Effector memory CD4-positive, alpha-beta T cell (primary cell): ENCODE measurements at regions not wholly inside any gene's neighbourhood (a gene's known extent, or its start where the extent isn't known, plus 50 kb on each side); places are given as distances from the start of the nearest gene placed in this dataset.

Experiments
- DNase-seq, 3 donors: peaks; one replicate each; pipeline ENCODE4 v3.0.0-alpha.2; 2020
- H3K27ac ChIP-seq: 2 replicates; pipeline ENCODE4 v1.7.0; 2013; ENCODE audit warnings: mild to moderate bottlenecking, low read length, moderate library complexity; ENCODE audit not compliant: insufficient read depth, poor library complexity, severe bottlenecking
- H3K27me3 ChIP-seq: replicated peaks from 2 replicates; pipeline ENCODE4 v1.7.0; 2013; ENCODE audit warnings: mild to moderate bottlenecking, low read length; ENCODE audit not compliant: insufficient read depth, control insufficient read depth, poor library complexity, severe bottlenecking
- H3K36me3 ChIP-seq: 2 replicates; pipeline ENCODE4 v1.7.0; 2013; ENCODE audit warnings: mild to moderate bottlenecking, low read length, moderate library complexity; ENCODE audit not compliant: control insufficient read depth, insufficient read depth
- H3K4me1 ChIP-seq: 2 replicates; pipeline ENCODE4 v1.7.0; 2013; ENCODE audit warnings: low read length, mild to moderate bottlenecking; ENCODE audit not compliant: control insufficient read depth, insufficient read depth, poor library complexity, severe bottlenecking
- H3K4me3 ChIP-seq: 2 replicates; pipeline ENCODE4 v1.7.0; 2013; ENCODE audit warnings: low read length, low read depth, mild to moderate bottlenecking; ENCODE audit not compliant: insufficient read depth, poor library complexity, severe bottlenecking
- H3K9me3 ChIP-seq: 2 replicates; pipeline ENCODE4 v1.7.0; 2013; ENCODE audit warnings: mild to moderate bottlenecking, low read length, moderate library complexity; ENCODE audit not compliant: control insufficient read depth

DNA sequence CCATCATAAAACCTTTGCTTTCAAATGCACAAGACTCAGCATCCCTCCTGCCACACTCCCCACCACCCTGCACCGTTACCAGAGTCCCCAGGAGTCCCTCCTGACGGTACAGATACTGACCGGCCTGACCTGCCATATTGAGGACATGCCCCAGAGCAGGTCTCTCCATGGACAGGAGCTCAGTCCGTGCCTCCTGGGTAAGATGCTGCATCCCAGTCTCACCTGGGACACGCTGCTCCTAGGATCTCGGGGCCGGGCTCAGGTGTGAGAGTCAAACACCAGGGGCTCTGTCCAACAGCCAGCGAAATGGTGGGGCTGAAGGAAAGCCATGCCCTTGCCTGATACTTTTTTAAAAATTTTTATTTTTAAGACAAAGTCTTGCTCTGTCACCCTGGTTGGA is 328.3 kb downstream of the SHANK2 start:
- Histone ChIP-seq H3K36me3 (no peaks in the 10 kb centered on the region), H3K27me3 (no peaks in the 10 kb centered on the region), H3K27ac (no peak overlapping the region), H3K9me3 (no peaks in the 10 kb centered on the region), H3K4me3 (no peak overlapping the region), H3K4me1 (no peaks in the 10 kb centered on the region)
- no peak for DNase-seq

DNA sequence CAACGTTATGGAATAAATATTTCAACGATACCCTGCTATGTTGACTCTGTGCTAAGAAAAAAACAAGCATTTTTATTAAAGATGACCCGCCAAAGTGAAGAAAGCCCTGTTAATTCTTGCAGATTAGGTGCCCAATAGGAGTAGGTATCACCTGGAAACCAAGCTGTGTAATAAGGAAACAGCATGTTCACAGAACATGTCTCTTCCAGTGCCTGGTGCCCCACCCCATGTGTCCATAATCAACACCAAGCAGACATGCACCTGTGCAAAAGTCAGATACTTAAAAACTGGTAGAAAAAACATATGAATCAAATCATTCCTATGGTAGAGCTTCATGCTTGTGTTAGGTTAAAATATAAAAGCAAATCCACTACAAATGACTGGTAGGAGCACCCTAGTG is 327.1 kb downstream of the SHANK2 start:
- Histone ChIP-seq H3K27ac (no peak overlapping the region), H3K9me3 (no peaks in the 10 kb centered on the region), H3K4me1 (no peaks in the 10 kb centered on the region), H3K27me3 (no peaks in the 10 kb centered on the region), H3K36me3 (no peaks in the 10 kb centered on the region), H3K4me3 (no peak overlapping the region)
- no peak for DNase-seq

DNA sequence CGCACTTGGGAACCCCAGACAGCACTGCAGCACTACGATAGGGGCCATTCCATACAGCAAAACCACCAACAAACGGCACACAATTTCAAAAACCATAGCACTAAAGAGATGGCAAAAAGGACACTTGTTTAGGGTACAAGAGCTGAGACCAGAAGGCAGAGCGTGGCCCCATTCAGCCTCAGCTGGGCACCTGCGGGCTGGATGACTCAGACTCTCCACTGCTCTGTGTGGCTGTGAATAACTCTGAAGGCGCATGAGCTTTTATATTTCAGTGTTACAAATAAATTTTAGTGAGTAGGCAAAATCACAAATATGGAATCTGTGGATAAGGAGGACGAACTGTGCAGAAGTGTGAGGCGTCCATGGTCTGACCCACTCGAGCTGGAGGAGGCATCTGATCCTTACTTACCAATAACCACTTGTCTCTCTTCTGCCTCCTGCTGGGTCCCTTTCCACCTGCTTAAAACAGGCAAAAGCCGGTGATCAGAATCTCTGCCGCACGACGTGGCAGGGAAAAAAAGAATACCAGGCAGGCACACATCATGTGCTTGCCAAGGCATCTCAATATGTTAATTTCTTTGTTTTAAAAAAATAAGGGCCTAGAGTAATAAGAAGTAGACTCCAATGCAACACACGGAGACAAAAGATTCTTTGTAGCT is 325.7 kb downstream of the SHANK2 start:
- no peaks in the 10 kb centered on the region for H3K4me1 ChIP-seq
- no peaks in the 10 kb centered on the region for H3K27me3 ChIP-seq
- no peaks in the 10 kb centered on the region for H3K9me3 ChIP-seq
- no peak overlapping the region for H3K27ac ChIP-seq
- H3K4me3 ChIP-seq: no peak overlapping the region
- no peak for DNase-seq
- no peaks in the 10 kb centered on the region for H3K36me3 ChIP-seq

DNA sequence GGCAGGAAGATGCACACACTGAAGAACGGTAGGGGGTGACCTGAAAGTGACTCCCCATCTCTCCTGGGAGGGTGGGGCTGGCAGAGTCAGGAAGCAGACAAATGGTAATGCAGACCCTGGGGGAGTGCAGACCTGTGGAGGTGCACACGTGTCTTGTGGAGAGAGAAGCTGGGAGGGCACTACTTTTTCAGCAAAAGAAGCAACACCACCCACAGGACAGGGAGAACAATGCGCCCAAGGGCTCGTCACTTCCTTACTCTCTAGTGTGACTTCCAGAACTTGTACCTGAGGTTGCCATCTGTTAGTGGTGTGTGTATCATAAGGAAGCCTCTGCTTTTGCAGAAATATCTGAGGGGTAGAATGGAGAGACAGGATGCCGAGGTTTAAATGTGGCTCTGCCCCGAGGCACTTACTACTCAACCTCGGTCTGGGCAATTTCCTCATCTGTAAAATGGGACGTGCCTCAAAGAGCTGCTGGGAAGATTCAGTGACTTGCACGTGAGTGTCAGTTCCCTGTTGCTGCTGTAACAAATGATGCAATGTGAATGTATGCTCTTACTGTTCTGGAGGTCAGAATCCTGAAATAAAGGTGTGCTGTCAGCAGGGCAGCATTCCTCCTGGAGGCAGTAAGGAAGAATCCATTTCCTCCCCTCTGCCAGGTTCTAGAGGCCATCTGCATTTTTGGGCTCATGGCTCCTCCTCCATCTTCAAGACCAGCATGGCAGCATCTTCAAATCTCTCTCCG is 323.4 kb downstream of the SHANK2 start:
- Histone ChIP-seq H3K9me3 (no peaks in the 10 kb centered on the region), H3K27me3 (no peaks in the 10 kb centered on the region), H3K4me3 (no peak overlapping the region), H3K27ac (no peak overlapping the region), H3K4me1 (no peaks in the 10 kb centered on the region), H3K36me3 (no peaks in the 10 kb centered on the region)
- no peak for DNase-seq

DNA sequence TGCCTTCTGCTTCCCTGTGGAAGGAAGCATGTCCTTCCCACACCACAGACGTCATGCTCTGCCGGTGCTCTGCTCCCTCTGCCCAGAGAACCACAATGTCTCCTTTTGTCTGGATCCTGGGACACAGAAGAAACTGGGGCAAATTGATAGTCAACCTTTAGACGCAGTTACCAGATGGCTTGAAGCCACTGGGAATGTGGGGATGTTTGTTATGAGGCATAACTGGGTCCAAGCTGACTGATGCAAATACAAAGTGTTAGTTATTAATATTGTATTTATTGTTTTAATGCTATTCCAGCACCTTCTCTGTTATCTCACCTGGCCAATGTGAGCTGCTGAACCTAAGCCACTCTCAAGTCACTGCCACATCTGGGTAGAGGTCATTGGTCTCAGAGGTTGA is 322.2 kb downstream of the SHANK2 start:
- H3K27me3 ChIP-seq: no peaks in the 10 kb centered on the region
- no peak overlapping the region for H3K27ac ChIP-seq
- no peak for DNase-seq
- no peak overlapping the region for H3K4me3 ChIP-seq
- no peaks in the 10 kb centered on the region for H3K36me3 ChIP-seq
- H3K9me3 ChIP-seq: no peaks in the 10 kb centered on the region
- H3K4me1 ChIP-seq: no peaks in the 10 kb centered on the region

DNA sequence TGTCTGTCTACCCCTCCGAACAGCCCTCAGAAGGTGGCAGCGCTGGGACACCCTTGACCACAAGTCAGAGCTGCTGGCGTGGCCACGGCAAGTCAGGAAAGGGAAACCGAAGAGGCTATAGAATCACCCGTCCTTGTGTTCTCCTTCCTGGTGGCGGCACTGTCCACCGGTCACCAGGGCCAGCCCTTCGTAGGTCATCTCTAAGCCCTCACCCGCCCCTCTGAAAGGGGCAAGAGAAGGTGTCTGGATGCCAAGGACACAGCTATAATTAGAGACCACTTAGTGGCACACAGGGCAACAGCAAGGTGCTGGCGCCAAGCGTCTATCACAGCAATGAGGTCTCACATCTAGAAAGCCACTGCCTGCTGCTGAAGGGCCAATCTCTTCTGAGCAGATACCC is 320.9 kb downstream of the SHANK2 start:
- H3K4me1 ChIP-seq: no peaks in the 10 kb centered on the region
- no peaks in the 10 kb centered on the region for H3K36me3 ChIP-seq
- H3K27me3 ChIP-seq: no peaks in the 10 kb centered on the region
- H3K27ac ChIP-seq: no peak overlapping the region
- no peak overlapping the region for H3K4me3 ChIP-seq
- H3K9me3 ChIP-seq: no peaks in the 10 kb centered on the region
- no peak for DNase-seq

DNA sequence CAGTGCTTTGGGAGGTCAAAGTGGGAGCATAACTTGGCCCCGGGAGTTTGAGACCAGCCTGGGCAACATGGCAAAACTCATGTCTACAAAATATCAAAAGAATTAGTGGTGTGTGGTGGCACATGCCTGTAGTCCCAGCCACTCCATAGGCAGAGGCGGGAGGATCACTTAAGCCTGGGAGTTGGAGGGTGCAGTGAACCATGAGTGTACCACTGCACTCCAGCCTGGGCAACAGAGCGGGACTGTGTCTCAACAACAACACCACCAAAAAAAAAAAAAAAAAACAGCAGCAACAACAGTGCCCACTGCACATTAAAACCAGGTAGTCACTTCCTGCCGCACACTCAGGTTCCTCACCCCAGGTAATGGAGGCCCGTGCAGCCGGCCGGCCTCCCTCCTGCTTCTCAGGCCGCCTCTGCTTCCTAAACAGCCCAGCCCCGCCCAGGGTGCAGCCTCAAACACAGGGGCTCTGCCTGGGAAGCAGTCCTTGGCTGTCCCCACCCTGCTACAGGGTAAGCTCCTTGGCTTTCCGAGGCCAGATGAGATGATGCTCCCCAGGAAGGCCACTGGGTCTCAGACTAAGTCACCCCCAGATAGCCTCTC is 318.3 kb downstream of the SHANK2 start:
- no peak for DNase-seq
- no peaks in the 10 kb centered on the region for H3K4me1 ChIP-seq
- no peaks in the 10 kb centered on the region for H3K36me3 ChIP-seq
- H3K27me3 ChIP-seq: no peaks in the 10 kb centered on the region
- no peak overlapping the region for H3K27ac ChIP-seq
- no peak overlapping the region for H3K4me3 ChIP-seq
- H3K9me3 ChIP-seq: no peaks in the 10 kb centered on the region

DNA sequence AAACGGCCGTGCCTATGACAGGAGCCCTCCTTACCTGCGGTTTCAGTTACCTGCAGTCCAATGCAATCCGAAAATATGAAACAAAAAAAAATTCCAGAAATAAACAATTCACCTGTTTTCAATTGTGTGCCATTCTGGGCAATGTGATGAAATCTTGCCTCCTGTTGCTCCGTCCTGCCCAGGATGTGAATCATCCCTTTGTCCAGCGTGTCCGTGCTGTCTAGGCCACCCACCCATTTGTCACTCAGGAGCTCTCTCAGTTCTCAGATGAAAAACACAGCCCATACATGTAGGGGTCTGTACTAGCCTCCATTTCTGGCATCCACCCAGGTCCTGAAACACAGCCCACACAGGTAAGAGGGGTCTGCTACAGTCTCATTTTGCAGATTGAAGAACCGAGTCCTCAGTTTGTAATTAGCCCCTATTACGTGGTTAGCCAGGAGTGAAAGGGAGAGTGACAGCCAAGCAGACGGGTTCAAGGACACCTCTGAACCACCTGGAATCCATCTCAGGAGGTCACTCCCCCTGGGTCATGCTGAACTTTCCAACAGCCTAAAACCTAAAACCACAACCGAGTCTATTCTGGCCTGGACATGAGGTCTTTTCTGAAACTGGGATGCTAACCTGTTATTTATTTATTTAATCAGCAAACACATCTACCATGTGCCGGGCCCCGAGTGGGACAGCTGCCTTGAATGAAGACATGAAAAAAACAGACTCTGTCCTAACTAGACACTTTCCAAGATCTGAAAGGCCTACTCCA is 317.2 kb downstream of the SHANK2 start:
- Histone ChIP-seq H3K36me3 (no peaks in the 10 kb centered on the region), H3K4me1 (no peaks in the 10 kb centered on the region), H3K27ac (no peak overlapping the region), H3K9me3 (no peaks in the 10 kb centered on the region), H3K27me3 (no peaks in the 10 kb centered on the region), H3K4me3 (no peak overlapping the region)
- DNase-seq: no peak

DNA sequence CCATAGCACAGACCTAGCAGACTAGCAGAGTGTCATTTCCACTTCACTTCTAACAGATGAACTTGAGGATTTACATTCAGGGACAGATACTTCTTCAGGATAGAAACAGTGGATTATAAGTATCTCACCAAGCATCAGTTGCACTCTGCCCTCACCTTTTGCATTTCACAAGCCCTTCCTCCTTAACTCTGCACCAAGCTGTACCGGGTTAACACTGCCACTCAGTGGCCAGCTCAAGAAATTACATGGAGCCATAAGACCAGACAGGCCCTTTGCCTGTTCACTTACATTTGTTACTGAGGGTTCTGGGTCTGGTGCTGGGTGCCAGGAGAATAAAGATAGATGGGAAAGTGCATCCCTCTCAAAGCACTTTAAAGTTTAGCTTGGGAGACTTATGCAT is 309.8 kb downstream of the SHANK2 start:
- H3K9me3 ChIP-seq: peaks cover 6% of the 10 kb centered on the region
- H3K27ac ChIP-seq: no peak overlapping the region

DNA sequence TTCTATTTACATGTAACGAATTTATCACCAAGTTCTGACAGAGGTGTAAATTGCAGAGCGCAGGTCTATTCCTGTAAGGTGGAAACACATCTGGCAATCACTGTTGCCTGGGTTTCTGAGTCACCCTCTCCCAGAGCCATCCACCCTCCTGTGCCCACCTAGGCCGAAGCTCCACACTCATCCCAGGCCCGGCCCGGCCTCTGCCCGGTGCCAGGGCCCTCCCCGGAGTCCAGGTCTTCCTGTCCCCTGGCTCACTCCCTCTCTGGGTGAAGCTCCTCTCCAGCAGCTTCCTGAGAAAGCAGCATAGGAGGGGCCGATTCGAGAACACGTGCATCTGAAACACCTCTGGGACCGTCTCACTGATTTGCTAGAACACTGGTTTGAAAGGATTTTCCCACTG is 308.2 kb downstream of the SHANK2 start:
- H3K36me3 ChIP-seq: no peaks in the 10 kb centered on the region
- peaks cover 6% of the 10 kb centered on the region for H3K9me3 ChIP-seq
- no peak for DNase-seq
- no peaks in the 10 kb centered on the region for H3K27me3 ChIP-seq
- H3K4me1 ChIP-seq: no peaks in the 10 kb centered on the region
- H3K27ac ChIP-seq: no peak overlapping the region
- no peak overlapping the region for H3K4me3 ChIP-seq

More for the DNA sequence above, 309.8 kb downstream of the SHANK2 start:
- Histone ChIP-seq H3K4me1 (no peaks in the 10 kb centered on the region), H3K4me3 (no peak overlapping the region), H3K27me3 (no peaks in the 10 kb centered on the region), H3K36me3 (no peaks in the 10 kb centered on the region)
- no peak for DNase-seq
